ENCODE measurements at regions not wholly inside any gene's neighbourhood (a gene's known extent, or its start where the extent isn't known, plus 50 kb on each side); places are given as distances from the start of the nearest gene placed in this dataset.

GRCh38 chr15:80308002-80308401 is 56.0 kb upstream of the CTXND1 start:
- DNase-seq (ENCODE audit: low read depth) = no peak

GRCh38 chr15:80309769-80310384 is 57.9 kb upstream of the CTXND1 start:
- DNase-seq (ENCODE audit: low read depth) = peak; percentile 8

GRCh38 chr15:80310776-80311175 is 58.8 kb upstream of the CTXND1 start:
- no peak for DNase-seq (ENCODE audit: low read depth)

- DNase-seq (ENCODE audit: low read depth) = no peak
Measured at GRCh38 chr15:80315289-80315987, 63.4 kb upstream of the CTXND1 start.

GRCh38 chr15:80317389-80318182 is 65.6 kb upstream of the CTXND1 start:
- DNase-seq (ENCODE audit: low read depth) = peak; percentile 84

GRCh38 chr15:80321853-80322252 is 69.8 kb upstream of the CTXND1 start:
- no peak for DNase-seq (ENCODE audit: low read depth)

- no peak for DNase-seq (ENCODE audit: low read depth)
Measured at GRCh38 chr15:80323285-80323684, 71.3 kb upstream of the CTXND1 start.

- no peak for DNase-seq (ENCODE audit: low read depth)
Measured at GRCh38 chr15:80324545-80325080, 72.6 kb upstream of the CTXND1 start.

- DNase-seq (ENCODE audit: low read depth) = no peak
Measured at GRCh38 chr15:80325206-80325605, 73.2 kb upstream of the CTXND1 start.

GRCh38 chr15:80326270-80326669 is 74.3 kb upstream of the CTXND1 start:
- DNase-seq (ENCODE audit: low read depth) = no peak

GRCh38 chr15:80328496-80328895 is 75.7 kb upstream of the ARNT2 start:
- no peak for DNase-seq (ENCODE audit: low read depth)

GRCh38 chr15:80331886-80332406 is 72.2 kb upstream of the ARNT2 start:
- DNase-seq (ENCODE audit: low read depth) = no peak

- DNase-seq (ENCODE audit: low read depth) = no peak
Measured at GRCh38 chr15:80333261-80333660, 70.9 kb upstream of the ARNT2 start.

- no peak for DNase-seq (ENCODE audit: low read depth)
Measured at GRCh38 chr15:80334521-80334920, 69.7 kb upstream of the ARNT2 start.

- DNase-seq (ENCODE audit: low read depth) = no peak
Measured at GRCh38 chr15:80339601-80340000, 64.6 kb upstream of the ARNT2 start.

- DNase-seq (ENCODE audit: low read depth) = no peak
Measured at GRCh38 chr15:80342148-80342547, 62.0 kb upstream of the ARNT2 start.

- no peak for DNase-seq (ENCODE audit: low read depth)
Measured at GRCh38 chr15:80343554-80343992, 60.6 kb upstream of the ARNT2 start.

- DNase-seq (ENCODE audit: low read depth) = no peak
Measured at GRCh38 chr15:80350941-80351610, 53.1 kb upstream of the ARNT2 start.
